Astrocyte (in vitro differentiated cells and primary cell): ENCODE measurements at regions not wholly inside any gene's neighbourhood (a gene's known extent, or its start where the extent isn't known, plus 50 kb on each side); places are given as distances from the start of the nearest gene placed in this dataset.

Source experiments
- CTCF ChIP-seq: IDR thresholded peaks from 2 replicates; pipeline ENCODE4 v1.5.1; 2011; ENCODE audit warnings: low read depth, mild to moderate bottlenecking, inconsistent platforms, low read length, moderate library complexity; ENCODE audit not compliant: insufficient read depth
- EZH2 ChIP-seq: IDR thresholded peaks from 2 replicates; pipeline ENCODE4 v1.6.1; 2012; ENCODE audit warnings: mild to moderate bottlenecking, low read length, inconsistent platforms; ENCODE audit not compliant: insufficient read depth

- TF ChIP-seq EZH2 (no peak), CTCF (no peak)
Measured at GRCh38 chr18:30588673-30589164, 453.8 kb downstream of the DSC3 start.
